ENCODE measurements at regions not wholly inside any gene's neighbourhood (a gene's known extent, or its start where the extent isn't known, plus 50 kb on each side); places are given as distances from the start of the nearest gene placed in this dataset.
"Not testable (repeated sequence)": the region's sequence is repeated elsewhere in the genome, so short reads cannot be mapped to it uniquely, and the experiment has no call there.

- no peak overlapping the region for H3K4me3 ChIP-seq (ENCODE audit: low read depth, low read length, poor library complexity, severe bottlenecking)
Observed at GRCh38 chr16:31807086-31807485, 66.5 kb upstream of the ZNF267 start.

GRCh38 chr16:31810863-31811262, 62.7 kb upstream of the ZNF267 start:
- Histone ChIP-seq H3K4me1 (ENCODE audit: insufficient read depth, low read length, severe bottlenecking) (no peaks in the 10 kb centered on the region), H3K27me3 (ENCODE audit: insufficient read depth, low read length) (no peaks in the 10 kb centered on the region), H3K4me3 (ENCODE audit: low read depth, low read length, poor library complexity, severe bottlenecking) (no peak overlapping the region), H3K9me2 (ENCODE audit: low read depth, low read length) (no peaks in the 10 kb centered on the region), H3K79me2 (ENCODE audit: insufficient read depth, low read length) (no peaks in the 10 kb centered on the region), H3K9me3 (ENCODE audit: low read length) (no peaks in the 10 kb centered on the region), H4K20me1 (ENCODE audit: insufficient read depth, low read length) (no peaks in the 10 kb centered on the region), H3K36me3 (ENCODE audit: insufficient read depth, low read length) (no peaks in the 10 kb centered on the region), H3K9ac (ENCODE audit: low read length) (no peak overlapping the region), H2AFZ (ENCODE audit: low read length) (no peak overlapping the region), H3K27ac (ENCODE audit: low read depth, low read length, poor library complexity, severe bottlenecking) (no peak overlapping the region), H3F3A (ENCODE audit: insufficient read depth, low read length) (no peaks in the 10 kb centered on the region), H3K4me2 (ENCODE audit: low read length) (no peak overlapping the region)
- TF ChIP-seq CTCF (IDR thresholded peaks at IDR 0.05; ENCODE audit: low read length) (no peak), EZH2 (IDR thresholded peaks at IDR 0.05; ENCODE audit: borderline replicate concordance, low read length) (no peak)

More at GRCh38 chr16:31807086-31807485, 66.5 kb upstream of the ZNF267 start:
- Histone ChIP-seq H3K9ac (ENCODE audit: low read length) (no peak overlapping the region), H3K27ac (ENCODE audit: low read depth, low read length, poor library complexity, severe bottlenecking) (no peak overlapping the region), H3K79me2 (ENCODE audit: insufficient read depth, low read length) (no peaks in the 10 kb centered on the region), H3F3A (ENCODE audit: insufficient read depth, low read length) (no peaks in the 10 kb centered on the region), H3K9me3 (ENCODE audit: low read length) (no peaks in the 10 kb centered on the region), H3K27me3 (ENCODE audit: insufficient read depth, low read length) (no peaks in the 10 kb centered on the region), H2AFZ (ENCODE audit: low read length) (no peak overlapping the region), H3K36me3 (ENCODE audit: insufficient read depth, low read length) (no peaks in the 10 kb centered on the region), H3K4me1 (ENCODE audit: insufficient read depth, low read length, severe bottlenecking) (no peaks in the 10 kb centered on the region), H3K4me2 (ENCODE audit: low read length) (no peak overlapping the region), H3K9me2 (ENCODE audit: low read depth, low read length) (no peaks in the 10 kb centered on the region), H4K20me1 (ENCODE audit: insufficient read depth, low read length) (no peaks in the 10 kb centered on the region)
- TF ChIP-seq EZH2 (IDR thresholded peaks at IDR 0.05; ENCODE audit: borderline replicate concordance, low read length) = no peak

- H3K4me2 ChIP-seq (ENCODE audit: low read length); H3K4me1 ChIP-seq (ENCODE audit: insufficient read depth, low read length, severe bottlenecking); H3K27ac ChIP-seq (ENCODE audit: low read depth, low read length, poor library complexity, severe bottlenecking); H3F3A ChIP-seq (ENCODE audit: insufficient read depth, low read length); H3K9me2 ChIP-seq (ENCODE audit: low read depth, low read length); H4K20me1 ChIP-seq (ENCODE audit: insufficient read depth, low read length); H3K36me3 ChIP-seq (ENCODE audit: insufficient read depth, low read length); H3K79me2 ChIP-seq (ENCODE audit: insufficient read depth, low read length); H3K4me3 ChIP-seq (ENCODE audit: low read depth, low read length, poor library complexity, severe bottlenecking); H3K27me3 ChIP-seq (ENCODE audit: insufficient read depth, low read length); H3K9me3 ChIP-seq (ENCODE audit: low read length); H2AFZ ChIP-seq (ENCODE audit: low read length); H3K9ac ChIP-seq (ENCODE audit: low read length): not testable (repeated sequence)
Observed at GRCh38 chr16:31816141-31816540, 57.5 kb upstream of the ZNF267 start.

GRCh38 chr16:31819386-31819785, 54.2 kb upstream of the ZNF267 start:
- TF ChIP-seq EZH2 (IDR thresholded peaks at IDR 0.05; ENCODE audit: borderline replicate concordance, low read length) (no peak), CTCF (IDR thresholded peaks at IDR 0.05; ENCODE audit: low read length) (no peak)
- no peaks in the 10 kb centered on the region for H4K20me1 ChIP-seq (ENCODE audit: insufficient read depth, low read length)
- H3F3A ChIP-seq (ENCODE audit: insufficient read depth, low read length) = no peaks in the 10 kb centered on the region
- no peak overlapping the region for H3K4me2 ChIP-seq (ENCODE audit: low read length)
- H2AFZ ChIP-seq (ENCODE audit: low read length) = no peak overlapping the region
- no peaks in the 10 kb centered on the region for H3K9me3 ChIP-seq (ENCODE audit: low read length)
- no peak overlapping the region for H3K4me3 ChIP-seq (ENCODE audit: low read depth, low read length, poor library complexity, severe bottlenecking)
- no peaks in the 10 kb centered on the region for H3K9me2 ChIP-seq (ENCODE audit: low read depth, low read length)
- no peaks in the 10 kb centered on the region for H3K27me3 ChIP-seq (ENCODE audit: insufficient read depth, low read length)
- no peak overlapping the region for H3K9ac ChIP-seq (ENCODE audit: low read length)
- no peaks in the 10 kb centered on the region for H3K79me2 ChIP-seq (ENCODE audit: insufficient read depth, low read length)
- H3K36me3 ChIP-seq (ENCODE audit: insufficient read depth, low read length) = no peaks in the 10 kb centered on the region; the same call in 1 of the 2 replicates
- no peaks in the 10 kb centered on the region for H3K4me1 ChIP-seq (ENCODE audit: insufficient read depth, low read length, severe bottlenecking)
- H3K27ac ChIP-seq (ENCODE audit: low read depth, low read length, poor library complexity, severe bottlenecking) = no peak overlapping the region
